GM19025 (cell line): ENCODE measurements at regions not wholly inside any gene's neighbourhood (a gene's known extent, or its start where the extent isn't known, plus 50 kb on each side); places are given as distances from the start of the nearest gene placed in this dataset.

Experiments
- ATAC-seq: cut with Tn5 transposase; IDR thresholded peaks from one replicate; pipeline ENCODE4 v1.9.1; 2021; ENCODE audit warnings: mild to moderate bottlenecking, low read depth, moderate library complexity; ENCODE audit not compliant: unreplicated experiment

DNA sequence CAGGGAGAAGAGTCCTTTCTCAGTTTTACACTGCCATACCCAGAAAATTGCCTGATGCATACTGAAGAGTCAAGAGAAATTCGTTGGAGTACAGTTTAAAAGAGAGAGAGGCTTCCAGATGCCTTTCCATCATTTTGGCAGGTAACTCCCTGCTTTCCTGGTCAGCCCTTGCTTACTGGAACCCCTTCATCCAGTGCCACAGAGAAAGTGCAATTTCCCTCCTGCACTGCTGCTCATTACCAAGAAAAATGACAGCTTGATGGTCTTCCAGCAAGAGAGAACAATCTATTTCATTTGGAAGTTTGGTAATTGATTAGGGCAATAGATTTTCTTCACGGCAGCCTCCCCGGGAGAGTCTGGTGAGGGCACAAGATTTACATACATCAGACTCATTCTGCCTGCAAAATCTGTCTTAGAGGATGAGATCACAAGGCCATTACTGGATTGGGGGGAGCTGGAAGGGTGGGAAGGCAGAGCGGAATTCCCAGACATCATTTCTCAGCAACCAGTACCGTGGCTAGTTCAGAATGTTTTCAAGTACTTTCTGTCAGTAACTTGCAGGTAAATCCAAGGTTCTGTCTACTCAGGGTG lies 102.8 kb upstream of the SLC14A2 start:
- ATAC-seq, result no peak

DNA sequence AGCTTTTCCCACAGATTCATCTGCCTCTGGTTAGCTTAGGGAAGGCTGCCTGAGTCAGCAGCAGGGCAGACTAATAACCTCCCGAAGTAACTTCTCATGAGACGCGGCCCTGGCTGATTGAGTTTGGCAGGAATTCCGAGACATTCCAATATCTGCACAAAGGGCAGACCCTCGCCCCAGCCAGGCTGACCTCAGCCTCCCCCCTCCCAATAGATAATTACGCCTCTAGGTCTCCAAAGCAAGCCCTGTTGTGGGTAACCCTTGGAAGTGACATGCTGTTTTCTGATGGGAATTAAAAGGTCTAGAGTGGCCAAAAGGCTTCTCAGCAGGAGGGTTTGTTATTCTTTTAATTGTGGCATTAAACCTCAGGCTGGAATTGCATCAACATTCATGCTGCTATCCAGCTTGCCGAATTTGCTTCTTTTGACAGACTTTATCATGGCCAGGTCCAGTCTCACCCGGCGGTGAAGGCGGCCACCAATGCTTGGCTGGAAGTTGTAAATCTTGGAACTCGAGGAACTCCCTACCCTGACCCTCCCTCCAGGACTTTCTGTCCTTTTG lies 98.0 kb upstream of the SLC14A2 start:
- no peak for ATAC-seq

DNA sequence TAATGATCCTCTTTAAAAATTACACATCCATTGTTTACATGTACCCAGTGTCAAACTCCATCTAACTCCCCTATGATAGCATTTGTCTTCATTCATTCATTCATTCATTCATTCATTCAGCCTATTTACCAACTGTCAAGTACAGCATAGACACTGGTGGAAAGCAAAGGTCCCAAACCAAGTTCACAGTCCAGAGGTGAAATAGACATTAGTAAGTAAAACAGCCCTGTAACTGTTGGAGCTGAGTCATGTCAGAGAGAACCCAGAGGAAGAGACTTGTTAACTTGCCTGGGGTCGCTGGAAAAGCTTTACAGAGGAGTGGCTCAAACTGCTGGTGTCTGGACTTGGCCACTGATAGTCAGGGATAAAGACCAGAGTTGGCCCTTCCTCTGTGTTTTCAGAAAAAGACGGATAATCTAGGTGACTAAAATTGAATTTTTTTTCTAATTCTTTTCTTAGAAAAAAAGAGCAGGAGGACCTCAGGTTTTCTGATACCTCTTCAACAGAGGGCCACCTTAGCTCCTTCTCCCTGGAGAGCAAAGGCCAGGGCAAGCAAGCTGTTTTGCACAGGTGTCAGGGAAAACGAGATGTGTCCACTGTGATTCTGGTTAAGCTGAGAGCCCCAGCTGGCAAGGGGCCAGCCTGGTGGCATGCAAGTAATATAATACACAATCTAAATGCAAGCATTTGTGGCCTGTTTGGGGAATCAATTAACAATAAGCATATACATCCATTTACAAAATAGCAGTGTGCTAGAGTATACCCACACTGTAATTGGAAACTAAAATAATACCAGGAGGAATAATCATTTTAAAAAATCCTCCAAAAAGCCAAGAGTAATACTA lies 96.7 kb upstream of the SLC14A2 start:
- no peak for ATAC-seq

DNA sequence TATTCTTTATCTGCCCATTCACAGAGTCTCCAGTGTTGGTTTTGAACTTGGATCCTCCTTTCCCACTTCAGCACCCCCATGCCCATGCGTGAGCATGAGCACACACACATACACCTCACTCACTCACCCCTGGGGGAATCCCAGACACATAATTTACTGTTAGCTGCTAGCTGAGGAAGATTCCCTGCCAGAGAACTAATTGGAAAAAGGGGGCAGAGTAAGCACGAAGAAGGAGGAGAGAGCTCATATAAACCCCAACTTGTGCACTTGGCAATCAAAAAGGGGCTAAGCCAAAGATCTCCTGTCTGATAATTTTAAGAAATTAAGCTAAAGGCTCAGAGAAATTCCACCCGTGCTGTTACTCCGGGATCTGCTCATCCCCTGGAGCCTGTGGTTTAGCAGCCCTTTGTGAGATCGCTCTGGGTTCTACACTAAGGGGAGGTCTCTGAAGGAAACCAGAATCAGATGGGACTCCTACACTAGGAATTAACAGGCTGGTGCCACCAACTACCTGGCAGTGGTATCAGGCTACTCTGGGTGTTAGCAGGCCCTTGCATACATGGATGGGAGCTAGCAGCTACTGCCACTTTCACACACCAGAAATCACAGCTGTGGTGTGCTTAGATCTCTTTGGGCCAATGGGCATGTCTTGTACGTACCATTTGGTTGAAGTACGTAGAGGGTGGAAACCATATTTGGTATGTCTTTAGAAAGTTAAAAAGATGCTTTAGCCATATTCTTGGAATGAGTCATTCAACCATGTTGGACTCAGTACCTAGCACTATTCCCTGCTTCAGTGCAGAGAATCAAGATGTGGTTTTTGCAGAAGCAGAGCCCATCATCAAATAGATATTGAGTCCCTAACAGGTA lies 95.6 kb upstream of the SLC14A2 start:
- no peak for ATAC-seq

DNA sequence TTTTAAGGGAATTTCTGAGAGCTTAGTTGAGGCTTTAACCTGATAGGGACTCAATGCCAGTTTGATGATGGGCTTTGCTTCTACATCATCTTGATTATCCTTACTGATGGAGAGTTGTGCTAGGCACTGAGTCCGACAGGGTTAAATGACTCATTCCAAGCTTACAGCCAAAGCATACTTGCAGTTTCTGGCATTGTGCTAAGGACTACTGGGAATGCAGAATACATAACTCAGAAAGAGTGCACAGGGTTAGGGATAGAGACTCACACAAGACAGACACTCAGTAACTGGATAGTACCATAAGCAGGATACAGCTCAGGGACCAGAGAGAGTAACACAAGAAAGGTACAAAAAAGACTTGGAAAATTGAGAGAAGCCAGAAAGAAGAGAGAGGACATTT lies 94.1 kb upstream of the SLC14A2 start:
- ATAC-seq, result no peak

DNA sequence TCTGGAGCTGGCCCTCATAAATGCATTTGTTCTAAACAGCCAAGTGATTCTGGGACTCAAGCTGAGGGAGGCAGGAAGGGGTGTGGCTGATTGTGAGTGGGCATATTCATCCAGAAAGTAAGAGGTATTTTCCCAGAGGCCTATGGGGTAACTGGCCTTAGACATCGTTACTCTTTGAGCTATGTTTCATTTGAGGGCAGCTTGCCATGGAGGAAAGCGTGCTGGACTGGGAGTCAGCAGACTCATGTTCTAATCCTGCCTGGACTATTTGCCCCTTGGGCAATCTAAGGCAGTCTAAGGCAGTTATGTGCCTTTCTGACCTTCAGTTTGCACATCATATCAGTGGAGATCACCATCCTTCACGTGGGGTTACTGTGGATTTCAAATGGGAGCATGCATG lies 93.5 kb upstream of the SLC14A2 start:
- ATAC-seq, result no peak

DNA sequence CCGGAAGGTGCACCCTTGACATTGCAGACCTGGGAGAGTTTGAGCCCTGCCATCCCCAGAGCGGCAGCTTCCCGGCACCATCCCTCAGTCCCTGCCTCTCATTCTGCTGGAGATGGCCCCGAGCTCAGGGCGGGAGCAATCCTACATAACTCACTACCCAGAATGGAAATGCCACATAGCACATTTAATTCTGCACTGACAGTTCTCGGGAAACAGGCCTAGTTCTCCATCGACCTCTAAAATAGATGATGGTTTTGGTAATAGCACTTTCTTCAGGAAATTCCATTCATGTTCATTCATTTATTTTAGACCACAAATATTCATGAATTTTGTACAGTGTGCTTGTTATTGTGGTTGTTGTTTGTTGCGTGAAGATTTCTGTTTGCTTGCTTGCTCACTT lies 92.9 kb upstream of the SLC14A2 start:
- no peak for ATAC-seq

DNA sequence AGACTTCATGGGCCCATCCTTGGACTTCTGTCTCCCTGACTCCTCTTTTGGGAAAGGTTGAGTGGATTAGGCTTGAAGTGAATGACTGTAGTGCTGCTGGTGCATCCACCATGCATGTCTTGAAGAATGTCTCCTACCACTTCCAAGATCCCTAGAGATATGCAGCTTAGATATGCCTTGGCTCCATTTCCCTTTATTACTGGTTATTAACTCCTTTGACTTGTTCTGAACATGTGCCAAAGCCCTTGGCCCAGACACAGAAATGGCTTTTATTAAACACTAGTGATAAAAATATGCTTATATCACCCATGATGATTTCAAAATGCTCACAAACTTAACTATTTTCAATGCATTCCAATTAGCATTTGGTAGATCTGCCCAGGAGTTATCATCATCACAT lies 90.0 kb upstream of the SLC14A2 start:
- no peak for ATAC-seq

DNA sequence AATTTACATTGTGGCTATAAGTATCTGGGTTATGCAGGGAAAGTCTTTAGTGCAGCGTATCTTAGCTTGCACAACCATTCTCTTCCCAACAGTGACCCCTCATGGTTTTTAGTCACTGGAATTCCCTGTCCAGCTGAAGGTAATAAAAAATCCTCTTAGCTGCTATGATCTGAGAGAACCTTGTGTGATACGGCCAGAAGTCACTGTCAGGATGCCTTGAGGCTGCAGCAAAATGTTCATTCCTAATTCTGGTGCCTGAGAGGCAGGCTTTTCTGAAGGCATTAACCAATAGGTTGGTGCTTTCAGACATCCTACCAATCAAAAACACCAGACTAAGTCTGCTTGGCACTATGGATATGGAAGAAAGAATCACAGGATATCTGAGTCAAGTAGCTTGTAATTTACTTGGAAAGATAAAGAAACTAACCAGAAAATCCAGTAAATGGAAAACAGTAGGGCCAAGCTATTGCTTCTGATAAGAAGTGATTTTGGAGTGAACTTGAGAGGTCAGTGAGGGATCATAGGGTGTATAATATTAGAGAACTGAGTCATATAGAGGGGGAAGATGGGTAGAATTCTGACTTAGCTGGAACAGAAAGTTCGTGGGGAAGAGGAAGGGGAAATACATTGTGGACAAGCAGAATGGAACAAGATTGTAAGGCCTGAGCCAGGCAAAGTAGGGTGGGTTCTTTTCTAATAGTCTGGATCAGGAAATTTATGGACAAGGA lies 89.0 kb upstream of the SLC14A2 start:
- ATAC-seq, result no peak

DNA sequence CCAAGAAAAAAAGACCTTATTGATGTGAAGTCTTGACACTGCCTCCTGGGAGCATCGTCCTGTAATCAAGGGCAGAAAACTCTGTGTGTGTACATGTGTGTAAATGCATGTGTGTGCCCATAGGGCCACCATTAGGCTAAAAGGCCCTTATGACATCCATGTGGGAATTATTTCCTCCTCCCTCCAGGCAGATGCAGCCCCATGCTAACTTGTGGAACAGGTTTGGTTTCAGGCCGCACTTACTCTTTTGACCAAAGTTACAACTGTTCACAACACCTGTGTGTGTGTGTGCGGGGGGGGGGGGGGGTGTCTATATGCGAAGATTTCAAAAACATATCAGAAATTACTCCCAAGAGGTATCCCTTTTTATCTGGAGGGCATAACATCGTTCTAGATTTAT lies 87.4 kb upstream of the SLC14A2 start:
- ATAC-seq, result no peak

DNA sequence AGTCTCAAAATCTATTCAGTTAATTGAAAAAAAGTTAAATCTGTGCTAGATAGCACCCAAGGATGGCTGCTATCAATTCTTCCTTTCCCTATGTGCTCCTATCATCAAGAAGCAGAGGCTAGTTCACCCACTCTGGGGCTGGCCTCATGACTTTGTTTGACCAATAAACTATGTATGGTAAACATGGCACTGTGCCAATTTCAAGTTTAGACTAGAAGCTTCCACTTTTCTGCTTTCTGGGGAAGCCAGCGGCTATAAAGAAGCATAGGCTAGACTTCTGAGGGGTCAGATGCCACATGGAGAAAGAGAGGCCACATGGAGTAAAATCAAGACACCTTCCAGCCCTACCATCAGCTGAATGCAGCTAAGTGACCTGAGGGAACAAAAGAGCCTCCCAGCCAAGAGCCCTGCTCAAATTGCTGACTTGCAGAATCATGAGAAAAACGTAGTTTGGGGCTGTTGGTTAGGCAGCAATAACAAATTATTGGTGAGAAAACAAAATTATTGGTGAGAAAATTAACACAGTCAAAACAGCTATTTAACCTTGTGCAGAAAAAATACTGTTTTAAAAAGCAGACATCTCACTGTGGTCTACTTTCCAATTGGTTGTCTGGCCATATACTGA lies 86.5 kb upstream of the SLC14A2 start:
- no peak for ATAC-seq

DNA sequence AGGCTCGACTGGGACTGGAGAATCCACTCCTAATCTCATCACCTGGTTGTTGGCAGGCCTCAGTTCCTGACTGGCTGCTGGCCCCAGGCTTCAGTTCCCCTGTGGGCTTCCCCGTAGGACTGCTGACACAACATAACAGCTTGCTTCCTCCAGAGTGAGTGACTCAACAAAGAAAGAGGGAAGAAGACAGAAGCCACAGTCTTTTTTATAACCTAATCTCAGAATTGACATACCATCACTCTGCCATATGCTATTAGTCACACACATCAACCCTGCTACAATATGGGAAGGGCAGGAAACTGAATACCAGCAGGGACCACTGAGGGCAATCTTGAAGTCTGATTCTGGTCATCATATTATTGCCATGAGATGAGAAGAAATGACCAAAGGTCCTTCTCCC lies 76.8 kb upstream of the SLC14A2 start:
- ATAC-seq, result no peak

DNA sequence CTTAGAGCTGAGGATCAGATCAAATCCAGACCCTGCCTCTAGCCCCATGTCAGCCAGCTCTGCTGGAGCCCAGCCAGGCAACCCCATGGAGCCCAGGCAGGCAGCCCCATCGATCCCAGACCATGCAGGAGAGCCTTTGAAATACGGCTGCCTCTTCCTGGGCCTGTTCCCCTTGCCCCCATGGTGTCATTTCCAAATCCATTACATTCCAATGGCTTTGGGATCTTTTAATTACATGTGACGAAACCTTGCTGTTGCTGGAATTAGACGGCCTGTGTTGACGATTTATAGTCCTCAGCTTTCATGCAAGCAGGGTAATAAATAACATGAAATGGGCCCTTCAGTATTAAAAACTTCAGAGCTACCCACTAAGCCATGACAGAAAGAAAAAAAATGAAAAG lies 75.8 kb upstream of the SLC14A2 start:
- ATAC-seq, result no peak

DNA sequence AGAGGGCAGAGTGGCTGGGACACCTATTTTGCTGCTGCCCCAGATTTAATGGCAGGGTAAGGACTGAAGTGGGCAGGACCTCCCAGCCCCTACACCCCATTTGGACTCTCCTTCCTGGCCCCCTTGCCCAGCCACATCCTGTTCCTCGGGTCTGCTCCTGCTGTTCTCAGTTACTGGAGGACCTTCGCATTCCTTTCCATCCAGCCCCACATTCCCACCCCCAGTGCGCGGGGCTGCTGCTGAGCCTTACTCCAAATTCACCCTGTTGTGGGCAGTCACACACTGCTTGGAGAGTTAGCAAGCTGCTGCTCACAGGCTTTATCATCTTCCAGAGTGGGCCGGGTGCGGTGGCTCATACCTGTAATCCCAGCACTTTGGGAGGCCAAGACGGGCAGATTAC lies 75.2 kb upstream of the SLC14A2 start:
- ATAC-seq, result no peak

DNA sequence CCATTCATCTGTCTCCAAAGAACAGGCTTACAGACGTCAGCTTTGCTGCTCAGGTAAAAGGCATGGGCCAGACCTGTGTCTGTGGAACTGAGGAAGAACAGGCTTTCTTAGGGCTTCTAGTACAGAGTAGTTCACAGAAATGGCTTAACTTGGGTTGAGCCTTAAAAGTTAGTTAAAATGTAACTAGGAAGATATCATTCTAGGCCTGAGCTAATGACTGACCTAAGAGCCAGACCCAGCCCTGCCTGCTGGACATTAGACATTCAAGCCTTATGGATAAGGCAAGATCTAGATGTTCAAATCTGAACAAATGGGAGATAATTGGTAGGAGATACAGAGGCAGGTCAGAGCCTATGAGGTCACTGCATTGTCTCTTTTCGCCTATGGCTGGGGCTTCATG lies 73.9 kb upstream of the SLC14A2 start:
- no peak for ATAC-seq

DNA sequence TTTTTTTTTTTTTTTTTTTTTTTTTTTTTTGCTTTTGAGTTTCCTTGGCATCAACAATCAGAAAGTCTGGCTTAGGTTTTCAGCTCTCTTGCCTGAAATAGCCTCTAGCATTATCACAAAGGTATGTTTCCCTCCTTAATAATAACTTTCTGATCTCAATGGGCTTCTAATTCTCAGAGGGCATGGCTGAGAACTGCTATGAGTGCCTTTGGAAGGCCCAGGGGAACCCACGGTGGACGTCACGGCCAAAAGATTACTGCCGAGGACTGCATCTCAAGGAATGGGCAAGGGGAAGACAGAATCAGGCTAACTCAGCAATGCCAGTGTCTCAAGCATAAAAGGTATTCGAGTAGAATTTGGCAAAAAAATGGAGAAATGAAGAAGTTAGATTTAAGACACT lies 73.2 kb upstream of the SLC14A2 start:
- no peak for ATAC-seq

DNA sequence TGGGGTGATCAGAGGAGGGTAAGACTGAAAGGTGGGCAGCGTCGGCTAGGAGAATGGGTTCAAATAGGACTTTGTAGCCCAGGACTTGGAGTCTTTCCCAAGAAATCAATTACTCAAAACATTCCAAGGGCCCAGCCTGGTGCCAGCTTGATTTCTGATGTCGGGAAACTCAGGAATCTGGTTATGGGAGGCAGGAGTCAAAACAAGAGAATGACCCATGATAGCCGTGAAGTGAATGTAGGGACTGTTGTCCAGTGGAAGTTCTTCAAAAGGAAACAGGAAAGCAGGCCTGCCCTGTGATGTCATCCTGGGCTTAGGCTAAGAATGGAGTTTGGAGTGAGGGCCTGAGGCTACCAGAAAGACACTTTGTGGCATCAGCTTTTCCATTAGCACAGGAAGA lies 67.4 kb upstream of the SLC14A2 start:
- no peak for ATAC-seq

DNA sequence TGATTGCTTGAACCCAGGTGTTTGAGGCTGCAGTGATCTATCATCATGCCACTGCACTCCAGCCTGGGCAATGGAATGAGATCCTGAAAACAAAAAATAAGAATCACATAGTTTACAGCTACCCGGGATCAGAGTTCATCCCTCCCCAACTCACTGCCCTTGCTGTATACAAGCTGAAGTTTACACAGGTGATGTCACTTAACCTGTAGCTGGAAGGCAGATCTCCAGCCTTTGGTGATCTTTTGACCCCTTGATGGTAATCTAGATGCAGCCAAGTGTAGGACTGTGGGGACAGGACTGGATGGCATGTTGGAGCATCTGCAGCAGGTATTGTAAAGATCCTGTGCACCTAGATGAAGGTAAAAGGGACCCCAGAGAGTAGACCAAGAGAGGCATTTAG lies 66.7 kb upstream of the SLC14A2 start:
- ATAC-seq, result no peak

DNA sequence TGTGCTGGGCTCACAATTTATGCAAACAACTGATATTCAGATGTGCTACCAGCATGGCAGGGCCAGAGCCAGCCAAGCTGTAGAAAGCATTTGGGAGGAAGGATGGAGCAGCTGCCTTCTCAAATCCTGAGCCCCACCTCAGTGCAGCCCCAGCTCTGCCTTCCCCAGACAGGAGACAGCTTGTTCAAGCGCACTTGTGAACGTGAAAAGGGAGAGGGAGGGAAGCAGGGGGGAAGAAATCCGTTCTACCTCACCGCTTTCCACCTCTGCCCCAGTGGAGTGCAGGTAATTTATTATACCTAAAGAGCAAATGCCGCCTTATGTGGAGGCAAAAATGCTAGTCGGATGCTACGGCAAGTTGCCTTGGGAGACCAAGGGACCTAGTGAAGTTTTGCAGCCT lies 66.0 kb upstream of the SLC14A2 start:
- no peak for ATAC-seq
